Thyroid gland (tissue), 4 donors: ENCODE measurements at regions not wholly inside any gene's neighbourhood (a gene's known extent, or its start where the extent isn't known, plus 50 kb on each side); places are given as distances from the start of the nearest gene placed in this dataset.
"Not testable (repeated sequence)": the region's sequence is repeated elsewhere in the genome, so short reads cannot be mapped to it uniquely, and the experiment has no call there.

Experiments used
- CTCF ChIP-seq, 6 experiments: fragments of 200-600 bp in 3 of 6; fragments of 450-650 bp in 3 of 6; sonication (generic) in 3 of 6; IDR thresholded peaks; one replicate each; pipeline ENCODE4 v1.5.1; 2016 to 2019; ENCODE audit warnings: antibody characterized with exemption in 6 of 6, mild to moderate bottlenecking in 2 of 6, inconsistent platforms in 1 of 6, moderate library complexity in 1 of 6
- POLR2A ChIP-seq, 2 donors: fragments of 450-650 bp; IDR thresholded peaks; one replicate each; pipeline ENCODE4 v1.6.1; 2017; ENCODE audit warnings: antibody characterized with exemption in 2 of 2, mild to moderate bottlenecking in 2 of 2, moderate library complexity in 1 of 2

- not testable (repeated sequence) for TF ChIP-seq CTCF, POLR2A (IDR thresholded peaks at IDR 0.05)
Measured at GRCh38 chr2:176951218-176951617, 261.4 kb upstream of the HNRNPA3 start.
